HG02623 (cell line): ENCODE measurements at regions not wholly inside any gene's neighbourhood (a gene's known extent, or its start where the extent isn't known, plus 50 kb on each side); places are given as distances from the start of the nearest gene placed in this dataset.

Experiments
- ATAC-seq: cut with Tn5 transposase; IDR thresholded peaks from one replicate; pipeline ENCODE4 v1.9.1; 2021; ENCODE audit warnings: moderate library complexity; ENCODE audit not compliant: unreplicated experiment

DNA sequence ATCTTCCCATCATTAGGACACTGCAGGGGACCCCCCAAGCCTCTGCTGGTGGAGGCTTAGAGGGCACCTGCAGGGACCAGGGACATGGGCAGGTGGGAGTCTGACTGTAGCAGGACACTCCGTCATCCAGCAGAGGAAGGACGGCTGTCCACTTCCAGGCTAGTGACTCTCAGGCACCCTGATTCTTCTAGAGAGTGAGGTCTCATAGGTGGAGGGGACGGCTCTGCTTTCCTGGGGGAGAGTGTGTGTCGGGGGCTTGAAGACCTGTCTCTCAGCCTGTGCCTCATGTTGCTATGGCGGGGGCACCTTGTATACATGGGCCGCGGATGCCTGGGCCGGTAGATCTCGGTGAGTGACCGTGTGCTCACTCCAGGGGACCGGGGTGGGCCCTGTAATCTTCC, 1116.6 kb downstream of the BRD1 start:
- ATAC-seq: no peak

DNA sequence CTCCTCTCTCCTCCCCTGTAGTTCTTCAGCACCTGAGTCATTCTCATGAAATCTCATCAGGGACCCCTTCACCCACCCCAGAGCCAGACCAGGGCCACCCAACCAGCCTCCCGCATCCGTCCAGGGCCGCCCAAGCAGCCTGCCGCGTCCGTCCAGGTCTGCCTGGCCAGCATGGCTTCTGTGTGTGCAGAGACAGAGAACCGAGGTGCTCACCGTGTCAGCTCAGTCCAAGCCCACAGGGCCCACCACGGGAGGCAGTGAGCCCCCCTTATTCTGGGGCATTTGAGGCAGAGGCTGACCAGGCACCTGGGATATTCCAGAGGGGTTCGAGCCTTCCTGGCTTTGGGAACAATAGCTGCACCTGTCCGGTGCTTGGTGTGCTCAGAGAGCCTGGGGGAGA, 1117.3 kb downstream of the BRD1 start:
- no peak for ATAC-seq

DNA sequence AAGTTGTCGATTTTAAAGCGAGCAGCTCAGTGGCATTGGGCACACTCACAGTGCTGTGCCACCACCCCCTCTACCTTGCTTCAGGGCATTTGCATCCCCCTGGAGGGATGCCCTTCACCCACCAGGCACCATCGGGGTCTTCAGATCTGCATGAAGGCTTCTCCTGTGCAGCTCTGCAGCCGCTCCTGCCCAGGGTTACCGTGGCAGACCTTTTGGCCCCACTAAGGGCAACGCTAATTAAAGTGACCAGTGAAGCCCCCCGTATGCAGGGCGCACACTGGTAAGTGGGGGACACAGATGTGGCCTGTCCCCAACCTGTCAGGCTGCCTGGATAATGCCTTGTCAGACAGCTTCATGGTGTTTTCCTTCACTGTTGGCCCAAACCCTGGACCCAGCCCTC, 1117.7 kb downstream of the BRD1 start:
- no peak for ATAC-seq

- ATAC-seq: no peak
Measured at GRCh38 chr22:48709453-48709852, 1118.2 kb downstream of the BRD1 start.

DNA sequence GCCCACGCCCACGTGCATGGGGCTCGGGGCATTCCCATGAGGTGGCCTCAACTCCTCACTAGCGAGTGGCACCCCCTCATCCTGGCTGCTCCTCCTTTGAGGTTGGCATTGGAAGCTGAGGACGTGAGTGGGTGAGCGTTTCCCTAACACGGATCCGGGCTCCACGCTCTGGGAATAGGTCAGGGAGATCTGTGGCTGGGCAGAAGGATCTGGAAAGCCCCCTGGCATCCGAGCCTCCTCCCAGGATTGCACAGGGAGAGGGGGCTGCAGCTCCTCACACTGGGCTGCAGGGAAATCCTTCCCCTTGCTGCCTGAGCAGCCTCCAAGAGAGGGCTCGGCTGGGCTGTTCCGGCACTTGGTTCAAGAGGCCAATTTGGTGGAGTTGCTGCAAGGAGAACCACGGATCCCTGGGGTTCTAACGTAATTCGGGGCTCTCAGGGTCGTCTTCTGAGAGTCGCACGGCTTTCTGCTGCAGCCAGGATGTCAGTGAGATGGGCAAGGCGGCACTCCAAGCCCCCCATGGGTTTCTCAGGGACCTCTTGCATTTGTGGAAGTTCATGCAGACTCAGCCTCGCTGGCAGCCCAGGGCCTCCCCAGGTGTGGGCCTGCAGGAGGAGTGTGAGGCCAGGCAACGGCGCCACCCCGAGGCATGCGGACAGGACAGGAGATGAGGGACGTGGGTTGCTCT, 1119.0 kb downstream of the BRD1 start:
- no peak for ATAC-seq

DNA sequence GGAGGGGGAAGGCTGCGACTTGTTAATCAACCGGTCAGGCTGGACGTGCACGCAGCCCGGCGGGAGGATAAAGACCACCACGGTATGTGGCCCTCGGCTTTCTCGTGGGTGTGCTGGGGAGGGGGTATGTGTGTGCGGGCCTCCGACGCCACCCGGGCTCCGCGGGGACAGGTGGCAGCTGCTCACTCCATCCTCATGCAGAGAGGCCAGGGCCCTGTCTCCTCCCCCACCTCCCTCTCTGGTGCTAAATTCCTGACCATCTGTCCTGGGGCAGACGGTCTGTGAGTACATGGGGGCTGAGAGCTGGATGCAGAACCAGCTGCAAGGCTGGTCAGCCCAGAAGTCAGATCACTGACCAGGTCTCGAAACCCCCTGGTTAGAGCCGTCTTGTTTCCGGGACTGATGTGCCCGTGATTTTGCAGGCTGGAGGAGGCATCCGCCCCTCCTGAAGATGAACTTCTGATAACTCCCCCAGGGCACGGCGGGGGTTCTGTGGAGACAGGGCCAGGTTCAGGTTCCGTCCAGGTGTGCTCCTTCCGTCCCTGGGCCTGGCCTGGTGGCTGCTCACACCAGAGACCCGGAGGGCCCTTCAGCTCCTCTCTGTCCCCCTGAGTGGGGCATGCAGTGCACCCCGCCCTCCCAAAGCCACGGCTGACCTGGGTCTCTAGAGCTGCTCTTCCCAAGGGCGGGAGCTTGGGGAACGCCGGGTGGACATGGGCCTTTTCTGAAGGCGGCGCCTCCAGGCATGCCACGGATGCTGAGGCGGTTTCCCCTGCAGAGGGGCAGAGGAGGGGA, 1119.7 kb downstream of the BRD1 start:
- no peak for ATAC-seq

DNA sequence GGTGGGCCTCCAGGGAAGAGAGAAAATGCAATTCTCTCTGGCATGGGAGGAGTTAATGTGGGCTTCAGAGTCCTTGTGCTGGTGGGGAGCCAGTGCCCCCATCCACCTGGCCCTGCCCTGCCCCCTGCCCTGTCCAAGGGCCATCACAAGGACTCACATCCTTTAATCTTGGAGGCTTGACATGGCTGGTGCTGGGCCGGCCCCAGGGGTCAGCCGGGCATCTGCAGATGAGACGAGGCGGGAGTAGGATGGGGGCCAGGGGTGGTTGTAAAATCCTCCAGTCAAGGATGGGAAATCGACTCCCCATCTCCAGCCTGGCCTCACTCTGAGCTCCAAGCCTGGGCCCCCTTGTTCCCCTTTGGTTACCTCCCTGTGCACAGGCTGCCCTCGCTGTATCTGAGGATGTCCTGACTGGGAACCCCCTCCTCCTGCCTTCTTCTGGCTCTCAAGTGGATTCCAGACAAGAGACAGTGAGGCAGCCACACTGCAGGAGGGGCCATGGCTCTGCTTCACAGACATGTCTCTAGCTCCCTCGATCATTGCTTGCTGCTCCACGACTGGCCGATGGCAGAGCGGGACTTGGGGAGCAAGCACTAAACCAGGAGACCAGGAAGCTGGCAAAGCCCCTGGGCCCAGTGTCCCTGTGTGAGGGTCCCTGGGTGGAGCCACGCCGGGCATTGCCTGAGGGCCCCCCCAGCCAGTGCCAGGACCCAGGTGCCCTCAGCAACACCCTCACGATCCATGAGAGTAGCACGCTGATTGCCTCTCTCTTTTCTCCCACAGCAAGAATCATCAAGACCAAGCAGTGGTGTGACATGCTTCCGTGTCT, 1120.5 kb downstream of the BRD1 start:
- no peak for ATAC-seq

GRCh38 chr22:48705917-48706605, 1121.6 kb downstream of the BRD1 start:
- no peak for ATAC-seq

GRCh38 chr22:48705159-48705916, 1122.3 kb downstream of the BRD1 start:
- ATAC-seq: no peak

- no peak for ATAC-seq
Measured at GRCh38 chr22:48704335-48704734, 1123.3 kb downstream of the BRD1 start.

GRCh38 chr22:48703265-48703941, 1124.3 kb downstream of the BRD1 start:
- no peak for ATAC-seq

DNA sequence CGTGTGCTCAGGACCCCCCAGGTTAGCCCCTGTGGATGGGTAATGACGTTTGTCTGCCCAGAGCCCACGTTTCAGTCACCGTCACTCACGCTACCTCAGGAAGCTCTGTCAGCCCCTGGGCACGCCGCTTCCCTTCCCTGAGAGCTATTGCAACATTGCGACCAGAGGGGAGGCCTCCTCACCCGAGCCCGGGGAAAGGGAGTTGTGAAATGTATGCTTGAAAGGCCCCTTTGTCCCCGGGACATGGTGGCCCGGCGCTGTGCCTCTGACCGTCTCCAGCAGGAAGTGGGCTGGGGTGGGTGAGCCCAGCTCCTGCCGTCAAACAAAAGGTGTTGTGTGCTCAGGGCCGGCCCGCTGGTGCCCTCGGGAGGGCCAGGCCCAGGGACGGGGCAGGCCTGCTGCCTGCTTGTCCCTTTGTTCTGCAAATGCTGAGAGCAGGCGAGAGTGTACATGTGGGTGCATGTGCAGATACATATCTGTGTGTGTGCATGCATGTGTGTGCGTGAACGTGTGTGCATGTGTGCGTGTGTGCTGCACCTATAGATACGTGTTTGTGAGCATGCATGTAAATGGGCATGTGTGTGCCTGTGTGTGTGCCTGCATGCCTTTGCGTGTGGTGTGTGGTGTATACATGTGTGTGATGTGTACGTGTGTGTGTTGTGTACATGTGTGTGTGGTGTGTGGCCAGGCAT, 1125.0 kb downstream of the BRD1 start:
- ATAC-seq: no peak

DNA sequence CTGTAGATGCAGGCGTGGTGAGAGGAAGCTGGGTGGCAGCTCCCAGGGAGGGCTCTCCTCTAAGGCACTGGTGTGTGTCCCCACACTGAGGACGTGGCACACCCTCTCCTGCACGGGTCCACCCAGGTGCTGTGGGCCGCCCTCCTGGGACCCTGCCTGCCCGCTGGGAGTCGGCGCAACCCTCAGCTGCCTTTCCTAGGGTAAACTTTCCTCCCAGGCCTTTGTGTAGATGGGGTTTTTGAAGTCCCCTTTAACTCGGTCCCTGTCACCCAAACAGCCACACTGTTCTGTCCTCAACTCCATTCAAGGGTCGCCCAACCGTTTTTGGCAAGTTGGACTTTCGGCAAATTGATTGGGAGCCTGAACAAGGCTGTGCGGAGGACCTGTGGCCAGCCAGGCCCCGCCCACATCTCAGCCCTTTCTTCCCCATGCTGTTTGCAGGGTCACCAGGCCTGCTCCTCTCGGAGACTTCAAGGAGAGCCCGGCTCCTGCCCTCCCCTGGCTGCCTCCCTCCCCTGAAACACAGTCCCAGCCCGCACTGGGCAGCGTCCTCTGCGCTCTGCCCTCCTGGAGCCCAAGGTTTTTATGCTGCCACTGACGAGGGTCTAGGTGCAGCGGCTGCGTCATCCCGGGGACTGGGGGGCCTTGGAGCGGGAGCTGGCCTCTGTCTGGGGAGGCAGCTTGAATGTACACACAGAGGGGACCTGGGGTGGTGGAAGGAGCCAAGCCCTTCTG, 1126.2 kb downstream of the BRD1 start:
- no peak for ATAC-seq

GRCh38 chr22:48700566-48701295, 1126.9 kb downstream of the BRD1 start:
- no peak for ATAC-seq

GRCh38 chr22:48700180-48700565, 1127.5 kb downstream of the BRD1 start:
- no peak for ATAC-seq

- no peak for ATAC-seq
Measured at GRCh38 chr22:48699511-48699910, 1128.2 kb downstream of the BRD1 start.

- ATAC-seq: no peak
Measured at GRCh38 chr22:48698618-48699017, 1129.1 kb downstream of the BRD1 start.
